HL-60/S4 treated with retinoic acid at 250 ng/mL for 4 days and 3 days (cell line): ENCODE measurements at regions not wholly inside any gene's neighbourhood (a gene's known extent, or its start where the extent isn't known, plus 50 kb on each side); places are given as distances from the start of the nearest gene placed in this dataset.
"Not testable (repeated sequence)": the region's sequence is repeated elsewhere in the genome, so short reads cannot be mapped to it uniquely, and the experiment has no call there.

Source experiments
- in situ Hi-C: fragments of 300-500 bp; cut with MboI; formaldehyde crosslinking; loops from 2 replicates; pipeline ENCODE4 v1.7.0; 2022; ENCODE audit warnings: low sequenced_read_pairs

- in situ Hi-C loops, result no loop called here
These were observed 1281.6 kb upstream of the TMEFF2 start for GRCh38 chr2:193476171-193476800.

DNA sequence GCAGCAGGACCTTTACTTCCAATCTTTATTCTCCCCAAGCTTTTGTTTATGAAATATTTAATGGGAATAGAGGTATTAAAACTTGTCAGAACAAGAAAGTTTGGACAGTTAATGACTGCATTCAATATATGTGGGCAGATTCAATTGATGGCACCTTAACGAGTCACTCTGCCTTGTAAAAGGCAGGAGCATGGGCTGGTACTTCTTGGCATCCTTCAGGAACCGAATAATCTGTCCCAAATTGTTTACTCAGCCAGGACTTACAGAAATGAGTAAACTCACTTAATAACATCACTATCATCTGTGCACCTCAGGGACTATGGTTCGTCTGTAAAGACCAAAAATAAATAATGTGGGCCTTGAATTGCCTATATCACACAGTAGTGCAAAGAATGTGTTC, 1280.3 kb upstream of the TMEFF2 start:
- in situ Hi-C loops, result no loop called here

GRCh38 chr2:193469251-193469650, 1274.5 kb upstream of the TMEFF2 start:
- in situ Hi-C loops, result no loop called here

DNA sequence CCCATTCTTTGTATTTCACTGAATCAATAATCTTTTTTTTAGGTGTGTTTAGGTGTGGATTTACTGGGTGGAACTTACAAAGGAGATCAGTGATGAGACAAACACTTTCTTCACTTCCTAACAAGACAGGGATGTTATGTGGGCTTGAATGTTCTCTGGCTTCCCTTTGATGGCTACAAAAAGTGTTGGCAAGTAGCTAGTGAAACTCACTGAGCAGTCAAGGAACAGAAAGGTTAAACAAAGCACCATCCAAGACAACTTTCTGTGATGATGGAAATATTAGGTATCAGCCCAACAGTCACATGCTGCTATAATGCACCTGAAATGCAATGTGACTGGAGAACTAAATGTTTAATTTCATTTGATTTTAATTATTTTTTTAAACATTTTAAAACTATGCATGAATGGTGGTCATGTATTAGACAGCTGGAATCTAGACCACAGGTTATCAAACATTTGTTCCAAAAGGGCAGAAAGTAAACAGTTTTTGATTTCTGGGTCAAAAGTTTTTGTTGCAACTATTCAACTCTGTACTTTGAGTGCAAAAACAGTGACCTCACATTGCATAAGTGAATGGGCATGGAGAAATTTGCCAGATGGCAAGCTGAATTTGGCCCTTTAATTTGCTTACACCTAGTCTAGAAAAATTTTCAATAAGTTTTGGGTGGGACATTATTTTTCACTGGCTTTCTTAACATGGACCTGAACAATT, 1272.7 kb upstream of the TMEFF2 start:
- in situ Hi-C loops, result no loop called here

- in situ Hi-C loops, result no loop called here
These were observed 1268.3 kb upstream of the TMEFF2 start for GRCh38 chr2:193463011-193463410.

GRCh38 chr2:193462411-193462810, 1267.7 kb upstream of the TMEFF2 start:
- in situ Hi-C loops, result no loop called here

- in situ Hi-C loops, result no loop called here
These were observed 1266.8 kb upstream of the TMEFF2 start for GRCh38 chr2:193461431-193461934.

DNA sequence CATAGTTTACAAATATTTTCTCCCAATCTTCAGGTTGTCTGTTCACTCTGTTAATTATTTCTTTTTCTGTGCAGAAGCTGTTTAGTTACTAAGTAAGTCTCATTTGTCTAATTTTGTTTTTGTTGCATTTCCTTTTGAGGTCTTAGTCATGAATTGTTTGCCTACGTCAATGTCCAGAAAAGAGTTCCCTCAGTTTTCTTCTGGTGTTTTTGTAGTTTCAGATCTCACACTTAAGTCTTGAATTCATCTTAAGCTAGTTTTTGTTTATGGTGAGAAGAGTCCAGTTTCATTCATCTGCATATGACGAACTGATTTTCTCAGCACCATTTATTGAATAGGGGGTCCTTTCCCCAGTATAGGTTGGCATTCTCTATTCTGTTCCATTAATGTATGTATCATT, 1252.2 kb upstream of the TMEFF2 start:
- in situ Hi-C loops, result no loop called here

DNA sequence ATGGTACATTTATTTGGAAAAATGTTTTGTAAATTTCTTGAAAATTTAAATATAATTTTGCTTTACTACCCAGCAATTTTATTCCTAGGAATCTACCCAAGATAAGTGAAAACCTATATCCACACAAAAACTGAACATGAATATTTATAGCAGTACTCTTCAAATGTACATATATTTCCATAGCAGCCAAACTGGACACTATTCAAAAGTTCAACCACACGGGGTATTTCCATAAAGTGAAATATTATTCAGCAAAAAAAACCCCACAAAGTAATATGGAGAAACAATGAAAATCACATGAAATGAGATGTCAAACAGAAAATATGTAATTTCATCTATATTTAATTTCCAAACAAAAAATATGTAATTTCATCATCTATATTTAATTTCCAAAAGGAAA, 1247.6 kb upstream of the TMEFF2 start:
- in situ Hi-C loops, result no loop called here

GRCh38 chr2:193428336-193428818, 1233.6 kb upstream of the TMEFF2 start:
- in situ Hi-C loops, result no loop called here

DNA sequence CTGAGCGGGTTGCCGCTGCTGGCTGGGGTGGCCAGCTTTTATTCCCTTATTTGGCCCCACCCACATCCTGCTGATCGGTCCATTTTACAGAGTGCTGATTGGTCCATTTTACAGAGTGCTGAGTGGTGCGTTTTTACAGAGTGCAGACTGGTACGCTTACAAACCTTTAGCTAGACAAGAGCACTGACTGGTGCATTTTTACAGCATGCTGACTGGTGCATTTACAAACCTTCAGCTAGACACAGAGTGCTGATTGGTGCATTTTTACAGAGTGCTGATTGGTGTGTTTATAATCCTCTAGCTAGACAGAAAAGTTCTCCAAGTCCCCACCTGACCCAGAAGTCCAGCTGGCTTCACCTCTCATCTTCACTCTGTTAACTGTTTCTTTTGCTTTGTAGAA, 1217.6 kb upstream of the TMEFF2 start:
- in situ Hi-C loops, result not testable (repeated sequence)

DNA sequence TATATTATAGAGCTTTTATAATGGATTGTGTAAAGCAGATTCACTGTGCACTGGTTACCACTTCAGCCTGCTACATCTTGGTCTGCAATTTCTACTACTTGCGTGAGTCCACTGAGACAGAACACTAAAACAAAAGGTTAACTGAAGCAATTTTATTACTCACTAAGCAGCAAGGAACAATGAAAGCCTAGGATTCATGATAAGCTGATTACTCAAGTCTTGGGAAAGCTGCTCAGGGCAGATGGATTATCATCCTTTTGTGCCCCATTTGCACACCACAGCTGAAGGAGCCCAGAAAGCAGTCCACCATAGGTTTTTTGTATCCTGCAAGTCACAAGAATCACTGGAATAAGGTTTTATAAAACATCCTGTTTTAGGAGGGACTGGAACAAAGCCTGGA, 1215.2 kb upstream of the TMEFF2 start:
- in situ Hi-C loops, result no loop called here

GRCh38 chr2:193382583-193382982, 1187.8 kb upstream of the TMEFF2 start:
- in situ Hi-C loops, result no loop called here

DNA sequence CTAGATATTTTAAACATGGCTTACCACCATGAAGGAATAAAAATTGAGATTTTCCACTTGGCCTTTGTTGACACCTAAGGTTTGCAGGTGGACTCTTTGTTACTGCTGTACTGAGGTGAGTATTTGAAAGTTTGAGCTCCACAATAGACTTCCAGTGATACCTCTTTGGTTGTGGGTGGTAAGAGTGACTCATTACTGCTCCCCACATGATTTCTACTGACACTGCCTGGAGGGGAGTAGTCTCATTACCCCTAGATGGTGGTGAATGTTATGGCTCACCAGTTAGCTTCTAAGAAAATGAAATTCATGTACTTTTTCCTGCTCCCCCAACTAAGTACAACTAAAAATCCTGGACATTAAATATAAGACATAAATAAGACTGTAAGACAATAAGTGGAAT, 1183.1 kb upstream of the TMEFF2 start:
- in situ Hi-C loops, result no loop called here

GRCh38 chr2:193373120-193373519, 1178.4 kb upstream of the TMEFF2 start:
- in situ Hi-C loops, result no loop called here

GRCh38 chr2:193371200-193371599, 1176.5 kb upstream of the TMEFF2 start:
- in situ Hi-C loops, result no loop called here

DNA sequence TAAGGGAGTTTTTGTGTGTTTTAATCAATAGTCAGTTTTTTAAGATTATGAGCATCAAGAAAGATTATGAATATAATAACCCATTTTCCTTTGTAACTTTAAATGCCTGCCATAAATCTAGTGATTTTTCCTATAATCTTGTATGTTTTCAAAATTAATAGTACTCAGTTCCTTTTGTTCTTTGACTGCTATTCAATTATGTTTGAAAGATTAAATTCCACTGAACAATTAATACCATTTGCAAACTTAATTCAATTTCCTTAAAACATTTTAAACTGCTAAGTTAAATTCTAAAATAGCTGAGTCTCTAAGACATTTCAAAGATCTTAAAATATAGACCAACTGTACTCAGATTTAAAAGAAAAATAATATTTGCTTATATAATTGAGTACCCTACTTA, 1173.9 kb upstream of the TMEFF2 start:
- in situ Hi-C loops, result no loop called here

DNA sequence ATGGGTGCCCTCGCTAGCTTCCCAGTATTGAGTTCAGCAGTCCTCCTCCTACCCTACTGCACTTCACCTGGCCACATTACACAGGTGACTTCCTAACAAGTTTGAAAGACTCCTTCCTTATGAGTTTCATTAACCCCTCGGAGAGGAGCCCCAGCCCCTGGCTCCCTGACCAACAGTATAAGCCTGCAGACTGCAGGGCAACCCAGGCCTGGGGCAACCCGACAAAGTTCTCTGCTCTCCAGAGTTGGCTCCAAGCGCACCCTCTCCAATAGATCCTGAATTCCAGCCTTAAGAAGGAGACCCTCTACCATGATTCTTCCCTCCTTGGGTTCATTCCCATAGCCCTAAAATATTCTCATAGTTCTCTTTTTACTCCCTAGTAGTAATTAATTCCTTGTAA, 1162.8 kb upstream of the TMEFF2 start:
- in situ Hi-C loops, result no loop called here

DNA sequence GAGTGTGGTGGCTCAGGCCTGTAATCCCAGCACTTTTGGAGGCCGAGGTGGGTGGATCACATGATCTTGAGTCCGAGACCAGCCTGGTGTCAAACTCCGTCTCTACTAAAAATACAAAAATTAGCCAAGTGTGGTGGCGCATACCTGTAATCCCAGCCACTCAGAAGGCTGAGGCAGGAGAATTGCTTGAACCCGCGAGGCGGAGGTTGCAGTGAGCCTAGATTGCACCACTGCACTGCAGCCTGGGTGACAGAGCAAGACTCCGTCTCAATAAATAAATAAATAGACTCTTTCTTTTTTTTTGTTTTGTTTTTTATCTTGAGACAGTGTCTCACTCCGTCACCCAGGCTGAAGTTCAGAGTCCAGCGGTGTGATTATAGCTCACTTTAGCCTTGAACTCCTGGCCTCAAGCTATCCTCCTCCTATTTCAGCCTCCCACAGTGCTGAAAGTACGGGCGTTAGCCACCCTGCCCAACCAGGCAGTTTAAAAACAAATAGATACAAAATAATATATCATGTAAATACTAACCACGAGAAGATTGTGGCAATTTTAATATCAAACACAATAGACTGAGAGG, 1158.0 kb upstream of the TMEFF2 start:
- in situ Hi-C loops, result not testable (repeated sequence)

- in situ Hi-C loops, result no loop called here
These were observed 1155.8 kb upstream of the TMEFF2 start for GRCh38 chr2:193350509-193350908.

GRCh38 chr2:193349642-193350041, 1154.9 kb upstream of the TMEFF2 start:
- in situ Hi-C loops, result no loop called here

- in situ Hi-C loops, result no loop called here
These were observed 1153.3 kb upstream of the TMEFF2 start for GRCh38 chr2:193348055-193348454.
